Gastrocnemius medialis (tissue), 4 donors: ENCODE measurements at regions not wholly inside any gene's neighbourhood (a gene's known extent, or its start where the extent isn't known, plus 50 kb on each side); places are given as distances from the start of the nearest gene placed in this dataset.

Experiments
- ATAC-seq, 2 donors: fragments of 150-250 bp; one replicate each; pipeline ENCODE4 v1.9.1; 2016
- DNase-seq, 2 donors: peaks; one replicate each; pipeline ENCODE4 v3.0.0-alpha.2; 2019
- H3K27ac ChIP-seq, 4 donors: fragments of 200-600 bp; sonication (generic); 1 replicate in 1 of 4; 2 replicates in 3 of 4; pipeline ENCODE4 v1.5.1; 2016 to 2018; ENCODE audit warnings: mild to moderate bottlenecking in 2 of 4, moderate library complexity in 1 of 4
- H3K27me3 ChIP-seq, 3 donors: fragments of 200-600 bp; sonication (generic) in 2 of 3; 1 replicate in 1 of 3; 2 replicates in 2 of 3; pipeline versions ENCODE4 v1.5.1 to v1.6.0; 2016 to 2019; ENCODE audit warnings: mild to moderate bottlenecking in 1 of 3, moderate library complexity in 1 of 3
- H3K36me3 ChIP-seq, 2 donors: fragments of 200-600 bp; sonication (generic) in 1 of 2; one replicate each; pipeline ENCODE4 v1.5.1; 2017 to 2018
- H3K4me1 ChIP-seq, 2 donors: fragments of 200-600 bp; sonication (generic) in 1 of 2; one replicate each; pipeline ENCODE4 v1.5.1; 2016 to 2017; ENCODE audit warnings: mild to moderate bottlenecking in 2 of 2
- H3K4me3 ChIP-seq, 4 donors: fragments of 200-600 bp; sonication (generic) in 3 of 4; 1 replicate in 1 of 4; 2 replicates in 3 of 4; pipeline ENCODE4 v1.5.1; 2016 to 2019; ENCODE audit warnings: mild to moderate bottlenecking in 2 of 4
- H3K9me3 ChIP-seq, 3 donors: fragments of 200-600 bp; sonication (generic) in 2 of 3; 1 replicate in 1 of 3; 2 replicates in 2 of 3; pipeline ENCODE4 v1.5.1; 2016 to 2019
- POLR2A ChIP-seq, 2 donors: fragments of 450-650 bp; IDR thresholded peaks; one replicate each; pipeline ENCODE4 v1.6.1; 2017; ENCODE audit warnings: antibody characterized with exemption in 2 of 2, mild to moderate bottlenecking in 2 of 2, moderate library complexity in 2 of 2
- in situ Hi-C, 4 donors: fragments of 200-750 bp; cut with MboI; loops; one replicate each; pipeline versions ENCODE4 v1.15.0 to v1.8.0; 2017; ENCODE audit warnings: low sequenced_read_pairs in 4 of 4
- intact Hi-C: fragments of 100-400 bp; cut with DNase I; formaldehyde crosslinking; loops from one replicate; pipeline ENCODE4 v1.15.1; 2023; ENCODE audit warnings: low total_unique reads
- TF ChIP-seq, protein P1 (sequence below), 5 experiments: fragments of 450-650 bp in 3 of 5; fragments of 200-600 bp in 2 of 5; sonication (generic) in 2 of 5; IDR thresholded peaks in 4 of 5; conservative IDR thresholded peaks in 1 of 5; 1 replicate in 4 of 5; 2 replicates in 1 of 5; pipeline ENCODE4 v1.5.1; 2016 to 2019; ENCODE audit warnings: antibody characterized with exemption in 5 of 5, mild to moderate bottlenecking in 3 of 5, moderate library complexity in 3 of 5

DNA sequence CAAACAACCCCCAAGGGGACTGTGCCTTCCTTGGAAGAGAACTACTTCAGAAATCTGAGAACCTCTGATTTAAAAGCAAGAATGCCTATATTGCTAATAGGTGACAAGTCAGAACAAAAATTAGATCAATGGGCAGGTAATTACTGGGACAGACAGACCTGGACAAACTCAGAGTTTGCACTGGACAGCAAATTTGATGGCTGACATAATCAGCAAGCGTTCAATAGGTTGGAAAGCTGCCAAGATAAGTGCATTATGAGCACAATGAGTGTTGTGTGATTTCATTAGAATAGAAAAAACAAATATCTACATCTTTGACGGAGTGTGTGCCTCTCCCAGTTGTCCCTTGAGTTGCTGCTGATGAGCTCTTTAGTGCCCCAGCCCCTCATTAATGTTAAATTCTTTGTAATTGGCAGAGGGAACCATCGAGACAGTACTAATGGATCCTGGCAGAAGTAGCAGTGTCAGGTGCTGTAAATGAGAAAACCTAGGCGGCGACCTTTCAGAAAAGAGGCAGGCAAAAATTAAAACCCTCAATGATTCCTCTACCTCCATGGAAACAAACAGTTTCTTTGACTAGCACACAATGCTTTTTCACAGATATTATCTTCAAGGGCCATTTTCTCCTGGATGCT is 116.5 kb upstream of the COL21A1 start:
- Histone ChIP-seq H3K27ac (no peak overlapping the region), H3K9me3 (no peaks in the 10 kb centered on the region), H3K27me3 (no peaks in the 10 kb centered on the region), H3K36me3 (no peaks in the 10 kb centered on the region), H3K4me3 (no peak overlapping the region), H3K4me1 (peaks cover 0 to 7% of the 10 kb centered on the region in 2 donors)
- no peak for DNase-seq
- TF ChIP-seq, protein P1, sequence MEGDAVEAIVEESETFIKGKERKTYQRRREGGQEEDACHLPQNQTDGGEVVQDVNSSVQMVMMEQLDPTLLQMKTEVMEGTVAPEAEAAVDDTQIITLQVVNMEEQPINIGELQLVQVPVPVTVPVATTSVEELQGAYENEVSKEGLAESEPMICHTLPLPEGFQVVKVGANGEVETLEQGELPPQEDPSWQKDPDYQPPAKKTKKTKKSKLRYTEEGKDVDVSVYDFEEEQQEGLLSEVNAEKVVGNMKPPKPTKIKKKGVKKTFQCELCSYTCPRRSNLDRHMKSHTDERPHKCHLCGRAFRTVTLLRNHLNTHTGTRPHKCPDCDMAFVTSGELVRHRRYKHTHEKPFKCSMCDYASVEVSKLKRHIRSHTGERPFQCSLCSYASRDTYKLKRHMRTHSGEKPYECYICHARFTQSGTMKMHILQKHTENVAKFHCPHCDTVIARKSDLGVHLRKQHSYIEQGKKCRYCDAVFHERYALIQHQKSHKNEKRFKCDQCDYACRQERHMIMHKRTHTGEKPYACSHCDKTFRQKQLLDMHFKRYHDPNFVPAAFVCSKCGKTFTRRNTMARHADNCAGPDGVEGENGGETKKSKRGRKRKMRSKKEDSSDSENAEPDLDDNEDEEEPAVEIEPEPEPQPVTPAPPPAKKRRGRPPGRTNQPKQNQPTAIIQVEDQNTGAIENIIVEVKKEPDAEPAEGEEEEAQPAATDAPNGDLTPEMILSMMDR (IDR thresholded peaks at IDR 0.05 in 4 of 5, conservative IDR thresholded peaks at IDR 0.05 in 1 of 5): no peak
- TF ChIP-seq POLR2A (IDR thresholded peaks at IDR 0.05): no peak
- no peak for ATAC-seq
- intact Hi-C loops: no loop called here
- in situ Hi-C loops: loop anchor here (5.0 to 25.0 kb wide), 4 partner anchors 211 to 498 kb away; no protein-coding TSS in a partner anchor

DNA sequence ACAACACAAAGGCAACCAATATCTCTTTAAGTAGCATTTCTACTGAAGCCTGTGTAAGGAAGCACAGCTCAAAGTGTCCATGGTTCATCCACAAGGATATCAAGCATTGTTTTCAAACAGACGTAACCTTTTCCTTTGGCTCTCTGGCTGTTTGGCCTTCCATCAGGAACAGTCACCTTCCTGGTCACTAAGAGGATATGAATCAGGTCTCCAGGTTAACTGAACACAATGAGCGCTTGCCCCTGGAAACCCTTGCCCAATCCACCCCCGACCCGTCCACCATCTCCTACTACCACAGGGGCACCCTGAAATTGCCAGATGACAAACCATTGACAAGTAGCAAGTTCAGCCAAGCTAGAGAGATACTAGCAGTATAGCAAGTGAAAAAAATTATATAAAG is 114.4 kb upstream of the COL21A1 start:
- no peak overlapping the region for H3K27ac ChIP-seq
- H3K36me3 ChIP-seq: no peaks in the 10 kb centered on the region
- in situ Hi-C loops: loop anchor here (5.0 to 25.0 kb wide), 4 partner anchors 213 to 500 kb away; no protein-coding TSS in a partner anchor
- no peak overlapping the region for H3K4me3 ChIP-seq
- no peaks in the 10 kb centered on the region for H3K4me1 ChIP-seq
- peak; percentile 41 to 42 for ATAC-seq
- no peak for TF ChIP-seq POLR2A (IDR thresholded peaks at IDR 0.05)
- TF ChIP-seq, protein P1 (IDR thresholded peaks at IDR 0.05 in 4 of 5, conservative IDR thresholded peaks at IDR 0.05 in 1 of 5): no peak
- intact Hi-C loops: no loop called here
- no peaks in the 10 kb centered on the region for H3K9me3 ChIP-seq
- no peaks in the 10 kb centered on the region for H3K27me3 ChIP-seq
- DNase-seq: no peak

DNA sequence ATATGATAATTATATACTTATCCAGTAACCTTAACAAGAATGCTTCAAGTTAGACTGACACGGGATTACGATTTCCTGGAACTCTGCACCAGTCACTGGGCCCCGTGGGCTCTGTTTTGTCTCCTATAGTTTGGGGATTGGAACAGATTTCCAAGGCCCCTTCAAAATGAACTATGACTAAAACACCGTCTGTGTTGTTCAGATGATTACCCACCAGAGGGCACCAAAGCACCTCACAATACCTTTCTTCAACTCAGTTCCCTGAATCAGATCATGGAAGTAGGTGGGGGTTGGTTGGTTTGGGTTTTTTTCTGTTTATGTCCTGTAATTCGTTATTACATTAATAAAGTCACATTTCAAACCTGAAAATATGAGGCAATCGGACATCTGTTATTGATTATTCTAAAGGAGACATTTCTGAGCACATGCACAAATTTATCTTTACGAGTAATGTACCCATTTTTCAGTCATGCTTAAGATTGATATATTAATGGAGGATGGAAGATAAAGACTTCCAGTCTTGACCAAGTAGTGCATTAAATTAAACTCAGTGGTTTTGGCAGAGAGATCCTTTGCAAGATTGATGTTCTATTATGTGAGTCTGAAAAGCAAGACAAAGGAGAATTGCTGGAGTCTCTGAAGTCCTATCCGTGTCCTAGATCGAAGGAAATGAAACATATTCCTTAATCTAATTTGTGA is 112.0 kb upstream of the COL21A1 start:
- no peak for TF ChIP-seq POLR2A (IDR thresholded peaks at IDR 0.05)
- TF ChIP-seq, protein P1 (IDR thresholded peaks at IDR 0.05 in 4 of 5, conservative IDR thresholded peaks at IDR 0.05 in 1 of 5): peak; percentile 63 to 79 (median 76)
- H3K27ac ChIP-seq: no peak overlapping the region
- intact Hi-C loops (loop anchor here (1.0 to 5.0 kb wide), 4 partner anchors 188 to 493 kb away; no protein-coding TSS in a partner anchor), in situ Hi-C loops (loop anchor here (5.0 to 25.0 kb wide), 2 partner anchors 233 to 503 kb away; no protein-coding TSS in a partner anchor)
- no peaks in the 10 kb centered on the region for H3K9me3 ChIP-seq
- H3K27me3 ChIP-seq: no peaks in the 10 kb centered on the region
- no peak overlapping the region for H3K4me3 ChIP-seq
- H3K4me1 ChIP-seq: no peaks in the 10 kb centered on the region
- H3K36me3 ChIP-seq: no peaks in the 10 kb centered on the region
- DNase-seq (peak in 1 of 2 donors; percentile 43), ATAC-seq (peak in 1 of 2 donors; percentile 84)

DNA sequence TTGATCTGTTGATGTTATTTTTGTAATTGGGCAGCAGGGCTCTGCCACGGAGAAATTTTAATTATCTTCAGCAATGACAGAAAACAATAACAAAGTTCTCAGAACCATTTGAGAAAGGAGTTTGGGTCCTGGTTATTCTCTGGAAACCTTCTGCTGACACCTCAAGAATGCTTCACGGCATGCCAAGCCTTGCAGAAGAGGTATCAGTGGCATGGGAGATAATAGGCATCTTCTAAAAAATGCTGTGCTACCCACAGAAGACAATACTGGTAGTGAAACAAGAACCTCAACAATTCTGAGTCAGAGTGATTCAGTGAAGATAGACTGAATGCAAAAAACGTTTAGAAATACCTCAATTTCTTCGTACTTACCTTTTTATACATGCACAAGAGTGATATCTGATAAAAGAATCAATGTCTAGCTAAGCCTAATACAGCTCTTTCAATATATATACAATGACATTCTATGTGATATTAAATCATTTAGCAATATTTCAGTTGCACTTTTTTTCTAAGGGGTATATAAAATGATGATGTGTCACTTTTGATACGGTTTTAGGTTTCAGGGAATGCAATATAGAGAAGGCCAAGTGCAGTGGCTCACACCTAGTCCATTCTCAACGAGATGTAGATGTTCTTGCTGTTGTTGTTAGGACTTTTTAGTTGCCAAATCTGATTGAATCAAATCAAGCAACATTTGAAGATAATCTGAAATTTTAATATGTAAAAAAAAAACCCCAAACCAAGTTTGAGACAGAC is 110.4 kb upstream of the COL21A1 start:
- intact Hi-C loops (loop anchor here (2.0 to 5.0 kb wide), 3 partner anchors 190 to 495 kb away; no protein-coding TSS in a partner anchor), in situ Hi-C loops (loop anchor here (5.0 to 25.0 kb wide), 2 partner anchors 235 to 505 kb away; no protein-coding TSS in a partner anchor)
- no peak for DNase-seq
- ATAC-seq: no peak
- Histone ChIP-seq H3K27me3 (no peaks in the 10 kb centered on the region), H3K9me3 (no peaks in the 10 kb centered on the region), H3K4me1 (no peaks in the 10 kb centered on the region), H3K4me3 (no peak overlapping the region), H3K36me3 (no peaks in the 10 kb centered on the region), H3K27ac (no peak overlapping the region)
- no peak for TF ChIP-seq POLR2A (IDR thresholded peaks at IDR 0.05)
- TF ChIP-seq, protein P1 (IDR thresholded peaks at IDR 0.05 in 4 of 5, conservative IDR thresholded peaks at IDR 0.05 in 1 of 5): no peak
